Common myeloid progenitor, CD34-positive (primary cell): ENCODE measurements at regions not wholly inside any gene's neighbourhood (a gene's known extent, or its start where the extent isn't known, plus 50 kb on each side); places are given as distances from the start of the nearest gene placed in this dataset.

Experiments
- CTCF ChIA-PET: fragments of 350-600 bp; sonication (Branson Sonifier 250); formaldehyde crosslinking; loops from one replicate; lab custom pipeline; 2021; ENCODE audit warnings: antibody characterized with exemption; lab: Charles Lee
- POLR2A ChIA-PET: fragments of 350-600 bp; sonication (Branson Sonifier 250); formaldehyde crosslinking; loops from one replicate; lab custom pipeline; 2021; ENCODE audit warnings: antibody characterized with exemption; lab: Charles Lee
- DNase-seq, 3 donors: peaks; one replicate each; pipeline versions ENCODE4 v3.0.0 to v3.0.0-alpha.2; 2013
- H3K27ac ChIP-seq, 2 experiments: 1 replicate in 1 of 2; 2 replicates in 1 of 2; pipeline ENCODE4 v1.7.0; 2013; ENCODE audit warnings: inconsistent platforms in 2 of 2, low read length in 2 of 2, mild to moderate bottlenecking in 2 of 2, low read depth in 1 of 2, moderate library complexity in 1 of 2; ENCODE audit not compliant: severe bottlenecking in 2 of 2, insufficient read depth in 1 of 2, poor library complexity in 1 of 2
- H3K27me3 ChIP-seq, 5 experiments: replicated peaks in 2 of 5; 1 replicate in 3 of 5; 2 replicates in 2 of 5; pipeline versions ENCODE4 v1.6.1 to v1.7.0; 2013; ENCODE audit warnings: low read length in 4 of 5, mild to moderate bottlenecking in 2 of 5, moderate library complexity in 2 of 5, inconsistent platforms in 1 of 5; ENCODE audit not compliant: insufficient read depth in 5 of 5, control insufficient read depth in 4 of 5
- H3K36me3 ChIP-seq, 4 experiments: 1 replicate in 2 of 4; 2 replicates in 2 of 4; pipeline versions ENCODE4 v1.6.1 to v1.7.0; 2013; ENCODE audit warnings: low read length in 3 of 4, control low read depth in 1 of 4, mild to moderate bottlenecking in 1 of 4; ENCODE audit not compliant: control insufficient read depth in 4 of 4, insufficient read depth in 4 of 4
- H3K4me1 ChIP-seq, 4 experiments: 1 replicate in 3 of 4; 2 replicates in 1 of 4; pipeline versions ENCODE4 v1.6.1 to v1.7.1; 2013; ENCODE audit warnings: low read length in 3 of 4, mild to moderate bottlenecking in 3 of 4, control low read depth in 1 of 4, inconsistent platforms in 1 of 4, moderate library complexity in 1 of 4; ENCODE audit not compliant: control insufficient read depth in 4 of 4, insufficient read depth in 4 of 4; ENCODE audit errors: control extremely low read depth in 1 of 4
- H3K4me3 ChIP-seq, 7 experiments: 1 replicate in 4 of 7; 2 replicates in 3 of 7; pipeline versions ENCODE4 v1.5.1 to v1.7.0; 2013; ENCODE audit warnings: mild to moderate bottlenecking in 7 of 7, low read length in 6 of 7, moderate library complexity in 6 of 7, inconsistent platforms in 2 of 7, low read depth in 2 of 7, control low read depth in 1 of 7; ENCODE audit not compliant: insufficient read depth in 4 of 7, control insufficient read depth in 1 of 7; ENCODE audit errors: extremely low read depth in 1 of 7
- H3K9me3 ChIP-seq, 5 experiments: 1 replicate in 4 of 5; 2 replicates in 1 of 5; pipeline versions ENCODE4 v1.6.1 to v1.7.1; 2013; ENCODE audit warnings: low read length in 4 of 5, mild to moderate bottlenecking in 2 of 5, inconsistent platforms in 1 of 5, low read depth in 1 of 5, moderate library complexity in 1 of 5; ENCODE audit not compliant: control insufficient read depth in 4 of 5, insufficient read depth in 2 of 5; ENCODE audit errors: control extremely low read depth in 1 of 5
- WGBS: methylation state at CpG from one replicate; pipeline ENCODE4 v1.1.5; 2013; ENCODE audit not compliant: insufficient coverage; 5-methylcytosine and 5-hydroxymethylcytosine counted together

GRCh38 chr2:58921676-58922075 is 680.6 kb upstream of the FANCL start:
- Histone ChIP-seq H3K9me3 (no peaks in the 10 kb centered on the region), H3K27me3 (no peaks in the 10 kb centered on the region), H3K4me3 (no peak overlapping the region), H3K36me3 (peaks cover 0 to 24% (median 2%) of the 10 kb centered on the region in 4 experiments), H3K4me1 (no peaks in the 10 kb centered on the region), H3K27ac (no peak overlapping the region)
- CTCF ChIA-PET = interaction anchor here (1.5 kb wide), 1 partner anchor 1645 kb away, joined by 3 read pairs; no protein-coding TSS in a partner anchor
- no CpG with 5 or more reads among the region's 2 CpGs for WGBS
- DNase-seq = no peak
- POLR2A ChIA-PET = no interaction called here

- H3K9me3 ChIP-seq = no peaks in the 10 kb centered on the region
- ChIA-PET CTCF (no interaction called here), POLR2A (no interaction called here)
- H3K4me3 ChIP-seq = no peak overlapping the region
- no CpG with 5 or more reads among the region's 2 CpGs for WGBS
- DNase-seq = no peak
- H3K36me3 ChIP-seq = peaks cover 0 to 11% (median 3%) of the 10 kb centered on the region in 4 experiments
- H3K27me3 ChIP-seq = no peaks in the 10 kb centered on the region
- no peak overlapping the region for H3K27ac ChIP-seq
- H3K4me1 ChIP-seq = no peaks in the 10 kb centered on the region
Observed at GRCh38 chr2:58920001-58920400, 678.9 kb upstream of the FANCL start.

GRCh38 chr2:58919316-58919715 is 678.2 kb upstream of the FANCL start:
- 100% methylated on average over 3 of the region's 4 CpGs for WGBS
- POLR2A ChIA-PET = no interaction called here
- Histone ChIP-seq H3K9me3 (no peaks in the 10 kb centered on the region), H3K27me3 (no peaks in the 10 kb centered on the region), H3K36me3 (peaks cover 0 to 6% (median 3%) of the 10 kb centered on the region in 4 experiments), H3K4me3 (no peak overlapping the region), H3K27ac (no peak overlapping the region), H3K4me1 (no peaks in the 10 kb centered on the region)
- no peak for DNase-seq
- CTCF ChIA-PET = no interaction called here

DNA sequence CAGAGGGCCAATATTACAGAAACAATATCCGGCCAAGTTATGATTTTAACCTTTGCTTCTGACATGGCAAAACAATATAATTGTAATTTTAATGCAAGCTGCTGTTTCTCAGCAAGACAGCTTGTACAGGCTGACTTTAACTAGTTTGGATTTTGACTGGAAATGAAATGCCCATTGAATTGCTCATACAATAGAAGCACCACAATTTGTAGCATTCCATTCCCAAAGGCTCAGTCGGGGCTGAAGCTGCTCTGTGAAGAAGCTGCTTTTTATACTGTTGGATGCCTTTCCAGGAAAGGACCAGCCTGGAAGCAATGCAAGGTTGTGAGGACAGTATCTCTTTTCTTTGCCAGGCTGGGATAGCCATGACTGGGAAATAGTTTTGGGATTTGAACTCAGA is 677.0 kb upstream of the FANCL start:
- Histone ChIP-seq H3K9me3 (no peaks in the 10 kb centered on the region), H3K36me3 (peaks cover 0 to 6% (median under 1%) of the 10 kb centered on the region in 4 experiments), H3K27ac (no peak overlapping the region), H3K4me3 (no peak overlapping the region), H3K4me1 (no peaks in the 10 kb centered on the region), H3K27me3 (no peaks in the 10 kb centered on the region)
- WGBS = 100% methylated on average over 1 of the region's 2 CpGs
- ChIA-PET CTCF (no interaction called here), POLR2A (no interaction called here)
- DNase-seq = no peak

DNA sequence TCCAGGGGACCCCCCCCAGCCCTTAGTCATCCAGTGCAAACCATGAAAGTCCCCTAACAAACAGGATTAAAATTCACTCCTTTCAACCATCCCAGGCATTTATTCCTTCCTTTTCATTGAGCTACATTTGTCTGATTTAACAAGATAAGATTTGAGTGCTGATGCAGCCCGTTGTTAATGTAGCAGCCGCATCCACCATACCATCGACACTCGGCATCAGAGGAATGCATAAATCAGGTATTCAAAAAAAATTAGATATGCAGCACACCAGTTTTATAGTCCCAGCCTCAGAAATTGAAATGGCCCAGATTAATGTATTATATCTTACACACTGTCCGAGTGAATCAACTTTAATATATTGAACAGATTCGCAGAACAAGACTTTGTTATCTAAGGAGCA is 676.5 kb upstream of the FANCL start:
- ChIA-PET POLR2A (no interaction called here), CTCF (no interaction called here)
- Histone ChIP-seq H3K27me3 (no peaks in the 10 kb centered on the region), H3K27ac (no peak overlapping the region), H3K9me3 (no peaks in the 10 kb centered on the region), H3K4me1 (no peaks in the 10 kb centered on the region), H3K36me3 (peaks cover 0 to 6% (median under 1%) of the 10 kb centered on the region in 4 experiments), H3K4me3 (no peak overlapping the region)
- WGBS = 98% methylated on average over 4 of the region's 6 CpGs
- no peak for DNase-seq

GRCh38 chr2:58916063-58916462 is 674.9 kb upstream of the FANCL start:
- Histone ChIP-seq H3K27ac (no peak overlapping the region), H3K36me3 (peaks cover 0 to 6% (median under 1%) of the 10 kb centered on the region in 4 experiments), H3K4me1 (no peaks in the 10 kb centered on the region), H3K4me3 (no peak overlapping the region), H3K9me3 (no peaks in the 10 kb centered on the region), H3K27me3 (no peaks in the 10 kb centered on the region)
- ChIA-PET CTCF (interaction anchor here (1.0 to 2.0 kb wide), 3 partner anchors 9 to 49 kb away, joined by 3 to 6 read pairs (median 3); no protein-coding TSS in a partner anchor), POLR2A (interaction anchor here (0.5 kb wide), 1 partner anchor 128 kb away, joined by 5 read pairs; no protein-coding TSS in a partner anchor)
- WGBS = 100% methylated on average over 2 of the region's 3 CpGs
- DNase-seq = no peak

DNA sequence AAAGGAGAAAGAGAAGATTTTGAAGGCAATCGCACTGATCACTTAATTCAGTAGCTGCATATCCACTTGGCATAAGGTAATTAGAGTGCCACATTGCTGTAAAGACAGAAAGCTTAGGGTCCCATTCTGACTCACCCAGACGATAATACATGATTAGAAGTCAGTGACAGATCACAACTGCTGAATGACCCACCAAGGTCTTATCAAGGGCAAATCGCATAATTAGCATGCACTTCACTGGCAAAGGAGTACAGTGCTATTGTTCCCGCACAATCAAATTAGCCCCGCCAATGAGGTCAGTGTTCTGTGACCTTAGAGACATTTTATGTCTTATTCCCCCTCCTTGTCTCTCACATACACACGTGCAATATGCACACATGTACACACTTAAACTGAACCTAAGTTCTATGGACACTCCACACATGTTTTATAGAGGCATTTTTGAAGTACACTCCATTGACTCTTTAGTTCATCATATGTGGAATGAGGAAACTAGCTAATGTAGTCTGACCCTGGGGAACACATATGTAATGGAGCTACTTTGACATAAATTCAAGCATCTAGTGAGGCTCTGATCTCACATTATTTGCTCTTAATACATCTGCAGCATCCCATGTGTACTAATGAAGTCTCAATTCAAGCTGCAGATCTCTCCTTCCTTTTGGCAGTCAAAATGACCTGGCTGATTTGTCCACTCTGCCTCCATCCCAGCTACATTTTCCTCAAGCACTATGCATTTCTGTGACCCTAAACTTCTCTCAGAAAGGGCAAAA is 673.8 kb upstream of the FANCL start:
- Histone ChIP-seq H3K4me3 (no peak overlapping the region), H3K27ac (no peak overlapping the region), H3K9me3 (no peaks in the 10 kb centered on the region), H3K4me1 (no peaks in the 10 kb centered on the region), H3K36me3 (peaks cover 0 to 6% (median under 1%) of the 10 kb centered on the region in 4 experiments), H3K27me3 (no peaks in the 10 kb centered on the region)
- ChIA-PET POLR2A (no interaction called here), CTCF (interaction anchor here (0.6 to 2.0 kb wide), 3 partner anchors 8 to 12 kb away, joined by 3 to 6 read pairs (median 3); no protein-coding TSS in a partner anchor)
- peak in 2 of 3 donors; percentile 24 to 31 for DNase-seq
- WGBS = 96% methylated on average over 6 of the region's 6 CpGs
